HG03045 (cell line): ENCODE measurements at regions not wholly inside any gene's neighbourhood (a gene's known extent, or its start where the extent isn't known, plus 50 kb on each side); places are given as distances from the start of the nearest gene placed in this dataset.

Experiments
- ATAC-seq: cut with Tn5 transposase; IDR thresholded peaks from one replicate; pipeline ENCODE4 v1.9.1; 2021; ENCODE audit warnings: mild to moderate bottlenecking, moderate library complexity; ENCODE audit not compliant: unreplicated experiment

GRCh38 chr12:115158816-115159215, 474.8 kb upstream of the TBX3 start:
- ATAC-seq = no peak

DNA sequence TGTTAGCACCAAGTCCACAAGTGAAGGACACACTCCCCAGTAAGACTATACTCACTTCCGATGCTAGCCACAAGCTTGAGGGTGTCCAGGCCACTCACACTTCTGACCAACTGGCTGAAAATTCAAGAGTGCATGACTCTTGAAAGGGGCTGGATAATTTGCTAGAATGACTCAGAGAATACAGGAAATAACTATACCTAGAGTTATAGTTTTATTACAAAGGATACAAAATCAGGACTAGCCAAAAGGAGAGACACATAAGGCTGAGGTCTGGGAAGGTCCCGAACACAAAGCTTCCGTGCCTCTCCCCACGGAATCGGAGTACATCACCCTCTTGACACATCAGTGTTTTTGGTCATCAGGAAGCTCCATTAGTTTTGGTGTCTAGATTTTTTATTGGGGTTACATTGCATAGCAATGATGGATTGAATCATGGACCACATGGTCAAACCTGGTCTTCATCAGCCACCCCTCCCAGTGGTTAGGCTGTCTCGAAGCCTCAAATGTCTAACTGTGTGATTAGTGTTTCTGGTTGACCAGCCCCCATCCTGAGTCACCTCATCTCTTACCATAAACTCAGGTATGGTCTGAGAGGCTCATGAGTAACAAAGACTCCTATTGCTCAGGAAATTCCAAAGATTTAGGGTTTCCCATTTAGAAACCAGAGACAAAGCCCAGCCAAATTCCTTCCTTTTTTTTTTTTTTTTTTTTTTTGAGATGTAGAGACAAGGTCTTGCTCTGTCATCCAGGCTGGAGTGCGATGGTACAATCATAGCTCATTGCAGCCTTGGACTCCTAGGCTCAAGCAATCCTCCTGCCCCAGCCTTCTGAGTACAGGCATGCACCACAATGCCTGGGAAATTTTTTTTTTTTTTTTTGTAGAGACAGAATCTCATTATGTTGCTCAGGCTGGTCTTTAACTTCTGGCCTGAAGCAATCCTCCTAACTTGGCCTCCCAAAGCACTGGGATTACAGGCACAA, 472.0 kb upstream of the TBX3 start:
- no peak for ATAC-seq

DNA sequence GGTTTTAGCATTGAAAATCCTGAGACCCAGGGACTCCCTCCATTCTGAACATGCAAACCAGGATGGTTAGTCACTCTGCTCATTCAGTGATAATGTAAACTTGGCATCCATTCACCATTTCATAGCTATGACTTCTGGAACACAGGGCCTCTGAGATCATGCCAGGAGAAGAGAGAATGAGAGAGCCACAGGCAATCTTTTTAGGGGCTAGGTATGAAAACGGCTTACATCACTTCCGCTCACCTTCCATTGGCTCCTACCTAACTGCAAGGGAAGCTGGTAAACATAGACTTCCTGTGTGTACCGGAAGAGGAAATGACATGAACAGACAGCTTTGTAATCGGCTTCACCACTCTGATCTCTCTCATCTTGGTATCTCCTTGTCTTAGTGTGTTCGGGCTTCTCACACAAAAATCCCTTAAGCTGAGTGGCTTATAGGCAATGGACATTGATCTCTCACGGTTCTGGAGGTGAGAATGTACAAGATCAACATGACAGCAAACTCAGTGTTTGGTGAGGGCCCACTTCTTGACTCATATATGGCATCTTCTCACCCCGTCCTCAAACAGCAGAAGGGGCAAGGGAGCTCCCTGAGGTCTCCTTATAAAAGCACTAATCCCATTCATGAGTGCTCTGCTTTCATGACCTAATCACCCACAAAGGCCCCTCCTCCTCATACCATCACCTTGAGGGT, 465.9 kb upstream of the TBX3 start:
- no peak for ATAC-seq

DNA sequence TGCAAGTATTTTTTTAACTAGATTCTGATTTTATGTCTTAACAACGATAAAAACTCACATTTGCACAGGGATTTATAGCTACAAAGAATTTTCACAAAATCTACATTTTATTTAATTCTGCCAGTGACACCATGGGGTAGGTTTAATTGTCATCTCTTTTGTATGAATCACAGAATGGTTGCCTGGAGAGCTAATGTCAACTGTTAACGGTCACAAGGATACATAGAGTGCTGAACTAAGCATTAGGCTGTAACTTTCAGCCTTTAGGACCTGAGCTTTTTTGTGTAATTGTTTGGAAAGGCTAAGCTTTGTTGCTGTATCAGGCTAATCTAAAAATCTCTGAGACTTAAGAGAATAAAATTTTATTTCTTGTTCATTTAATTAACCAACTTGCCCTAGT, 465.3 kb upstream of the TBX3 start:
- no peak for ATAC-seq

GRCh38 chr12:115147916-115148315, 463.9 kb upstream of the TBX3 start:
- ATAC-seq = no peak

DNA sequence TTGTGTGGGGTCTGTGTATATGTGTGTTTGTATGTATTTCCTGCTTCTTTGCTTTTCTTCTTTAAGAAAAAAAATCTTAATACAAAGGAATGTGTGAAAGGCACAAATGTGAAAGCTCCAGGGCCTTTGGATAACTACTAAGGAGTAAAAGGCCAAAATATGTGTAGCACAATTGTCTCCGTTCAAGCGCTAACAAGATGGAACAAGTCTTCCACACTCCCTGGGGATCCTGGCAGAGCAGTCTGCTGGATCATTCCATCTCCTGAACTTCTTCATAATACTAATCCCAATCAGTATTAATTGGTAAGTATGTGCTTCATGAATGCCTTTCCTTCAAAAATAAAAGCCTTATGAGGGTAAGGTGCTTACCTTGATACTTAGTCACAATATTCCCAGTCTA, 462.5 kb upstream of the TBX3 start:
- ATAC-seq = no peak

DNA sequence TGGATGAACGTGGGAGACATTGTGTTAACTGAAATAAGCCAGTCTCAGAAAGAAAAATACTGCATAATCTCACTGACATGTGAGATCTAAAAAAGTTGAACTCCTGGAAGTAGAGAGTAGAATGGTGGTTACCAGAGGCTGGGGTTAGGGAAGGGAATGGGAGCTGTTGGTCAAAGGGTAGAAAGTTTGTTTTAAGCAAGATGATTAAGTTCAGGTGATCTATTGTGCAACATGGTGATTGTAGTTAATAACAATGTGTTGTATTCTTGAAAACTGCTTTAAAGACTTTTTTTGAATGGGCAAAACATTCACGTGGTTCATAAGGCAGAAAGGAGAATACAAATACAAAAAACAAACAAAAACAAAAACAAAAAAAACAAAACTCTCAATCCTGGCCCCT, 460.4 kb upstream of the TBX3 start:
- ATAC-seq = no peak

DNA sequence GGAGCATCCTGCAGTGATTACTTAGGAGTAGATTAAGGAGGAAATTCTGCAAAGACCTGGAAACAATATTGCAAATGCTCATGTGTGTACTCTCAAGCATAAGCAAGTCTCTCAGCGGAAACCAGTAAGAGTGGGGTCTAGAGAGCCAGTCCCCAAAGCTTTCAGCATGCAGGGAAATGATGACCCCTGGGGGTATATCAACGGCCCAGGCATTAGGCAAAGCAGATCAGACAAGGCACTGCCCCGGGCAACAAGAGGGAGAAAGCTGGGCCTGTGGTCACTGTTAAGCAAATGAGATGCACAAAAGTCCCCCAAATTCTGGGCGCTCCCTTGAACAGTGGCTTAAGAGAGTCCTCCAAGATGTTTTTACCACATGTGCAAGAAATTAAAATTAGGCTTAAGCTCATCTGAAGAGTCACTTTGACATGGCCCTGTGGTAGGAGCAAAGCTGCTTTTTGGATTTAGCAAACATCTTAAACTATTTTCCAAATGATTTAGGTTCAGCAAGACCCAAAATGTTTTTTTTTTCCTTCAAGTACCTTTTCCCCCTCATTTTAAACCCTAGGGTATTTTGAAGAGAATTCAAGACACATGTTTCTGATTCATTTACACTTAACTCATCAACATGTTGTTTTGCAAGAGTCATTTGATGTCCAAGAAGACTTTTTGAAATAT, 457.1 kb upstream of the TBX3 start:
- ATAC-seq = no peak

- ATAC-seq = no peak
These were observed 454.0 kb upstream of the TBX3 start for GRCh38 chr12:115137812-115138521.

GRCh38 chr12:115135800-115136211, 451.8 kb upstream of the TBX3 start:
- ATAC-seq = no peak

- no peak for ATAC-seq
These were observed 450.3 kb upstream of the TBX3 start for GRCh38 chr12:115134298-115134697.

GRCh38 chr12:115132905-115133304, 448.9 kb upstream of the TBX3 start:
- no peak for ATAC-seq

- ATAC-seq = no peak
These were observed 448.2 kb upstream of the TBX3 start for GRCh38 chr12:115132145-115132544.

DNA sequence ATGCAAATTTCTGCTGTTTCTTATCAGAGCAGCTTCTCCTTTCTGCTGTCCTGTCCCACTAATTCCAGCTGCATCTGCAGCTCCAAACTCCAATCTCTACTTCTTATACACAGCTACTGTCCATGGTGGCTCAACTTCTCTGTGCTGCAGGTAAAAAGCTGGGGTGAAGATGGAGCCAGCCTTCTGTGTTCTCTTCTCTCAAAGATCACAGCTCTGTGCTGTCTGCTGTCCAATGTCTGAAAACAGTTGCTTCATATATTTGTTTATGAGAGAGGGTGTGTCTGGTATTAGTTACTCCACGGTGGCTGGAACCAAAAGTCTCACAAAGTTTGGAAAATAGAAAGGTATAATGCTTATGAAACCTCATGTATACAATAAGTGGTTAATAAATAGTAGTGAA, 445.8 kb upstream of the TBX3 start:
- no peak for ATAC-seq

- ATAC-seq = no peak
These were observed 437.1 kb upstream of the TBX3 start for GRCh38 chr12:115121053-115121452.

DNA sequence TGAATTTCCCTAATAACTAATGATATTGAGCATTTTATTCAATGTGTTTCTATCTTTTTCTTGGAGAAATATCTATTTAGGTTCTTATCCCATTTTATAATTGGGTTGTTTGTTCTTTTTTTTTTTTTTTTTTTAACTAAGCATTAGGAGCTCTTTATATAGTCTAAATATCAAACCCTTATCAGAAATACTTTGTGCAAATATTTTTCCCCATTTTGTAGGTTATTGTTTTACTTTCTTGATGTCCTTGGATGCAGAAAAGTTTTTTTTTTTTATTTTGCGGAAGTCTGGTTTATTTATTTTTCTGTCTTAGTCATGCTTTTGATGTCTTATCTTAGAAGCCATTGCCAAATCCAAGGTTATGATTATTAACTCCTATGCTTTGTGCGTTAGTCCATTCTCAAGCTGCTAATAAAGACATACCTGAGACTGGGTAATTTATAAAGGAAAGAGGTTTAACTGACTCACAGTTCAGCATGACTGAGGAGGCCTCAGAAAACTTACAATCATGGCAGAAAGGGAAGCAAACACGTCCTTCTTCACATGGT, 434.3 kb upstream of the TBX3 start:
- no peak for ATAC-seq

GRCh38 chr12:115114140-115114539, 430.2 kb upstream of the TBX3 start:
- ATAC-seq = no peak

DNA sequence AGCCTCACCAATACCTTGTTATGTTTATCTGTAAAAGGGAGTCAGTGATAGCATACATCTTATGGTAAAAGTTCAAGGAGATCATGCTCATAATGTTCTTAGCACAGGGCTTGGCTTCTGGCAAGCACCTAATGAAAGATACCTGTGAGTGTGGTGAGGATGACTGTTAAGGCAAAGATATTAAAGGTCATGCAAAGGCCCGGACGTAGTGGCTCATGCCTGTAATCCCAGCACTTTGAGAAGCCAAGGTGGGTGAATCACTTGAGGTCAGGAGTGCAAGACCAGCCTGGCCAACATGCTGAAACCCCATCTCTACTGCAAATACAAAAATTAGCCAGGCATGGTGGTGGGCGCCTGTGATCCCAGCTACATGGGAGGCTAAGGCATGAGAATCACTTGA, 425.9 kb upstream of the TBX3 start:
- no peak for ATAC-seq

GRCh38 chr12:115108129-115109100, 424.4 kb upstream of the TBX3 start:
- no peak for ATAC-seq
